ENCODE measurements at regions not wholly inside any gene's neighbourhood (a gene's known extent, or its start where the extent isn't known, plus 50 kb on each side); places are given as distances from the start of the nearest gene placed in this dataset.

DNA sequence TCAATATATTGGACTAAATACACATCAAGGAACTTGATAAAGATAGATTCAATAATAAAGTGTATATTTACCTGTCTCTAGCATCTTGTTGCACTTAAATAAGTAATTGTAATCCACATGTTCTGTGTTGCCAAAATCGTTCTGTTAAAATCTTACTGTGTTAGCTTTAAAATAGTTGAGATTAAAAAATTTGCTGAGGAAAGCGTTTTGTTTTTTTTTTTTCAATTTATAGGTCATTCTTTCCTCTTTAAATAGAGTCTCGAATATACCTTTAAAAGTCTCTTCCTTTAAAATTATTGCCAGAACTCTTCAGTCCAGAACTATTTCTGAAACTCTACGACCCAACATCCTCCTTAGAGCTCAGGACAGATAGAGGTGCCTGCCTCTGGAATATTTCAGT lies 195.6 kb upstream of the OPRM1 start:
- H2AK9ac ChIP-seq (replicated peaks; ENCODE audit: low read depth, low read length, poor library complexity): no peak overlapping the region
- no peak overlapping the region for H3K4me2 ChIP-seq (ENCODE audit: low read depth, low read length)
- H2AK5ac ChIP-seq (ENCODE audit: low read depth, low read length): no peak overlapping the region
- H3K27ac ChIP-seq (ENCODE audit: insufficient read depth, low read length): no peak overlapping the region
- no peak overlapping the region for H4K8ac ChIP-seq (ENCODE audit: low read depth in 2 of 2, low read length in 2 of 2)
- intact Hi-C loops (cut with micrococcal nuclease): no loop called here
- no peaks in the 10 kb centered on the region for H3K36me3 ChIP-seq (ENCODE audit: control insufficient read depth, insufficient read depth, low read length)
- H3K9ac ChIP-seq (ENCODE audit: low read depth, low read length): no peak overlapping the region
- no peak overlapping the region for H3K18ac ChIP-seq (ENCODE audit: low read depth, low read length)
- H2BK5ac ChIP-seq (ENCODE audit: low read depth, low read length, poor library complexity, severe bottlenecking): no peak overlapping the region
- no peak overlapping the region for H3K4ac ChIP-seq (ENCODE audit: low read depth, low read length)
- no peak for ATAC-seq (ENCODE audit: low read depth)
- no peak overlapping the region for H2BK15ac ChIP-seq (ENCODE audit: low read depth, low read length)
- no peaks in the 10 kb centered on the region for H4K20me1 ChIP-seq (ENCODE audit: insufficient read depth, low read length)
- H3K9me1 ChIP-seq (ENCODE audit: insufficient read depth, low read length): no peaks in the 10 kb centered on the region
- H2AFZ ChIP-seq (replicated peaks; ENCODE audit: low read length, poor library complexity): no peak overlapping the region
- WGBS, 2 experiments (ENCODE audit: extremely low coverage in 2 of 2, insufficient read length in 1 of 2): no CpG with 5 or more reads among the region's 4 CpGs
- no peak overlapping the region for H4K5ac ChIP-seq (ENCODE audit: low read depth, low read length)
- dilution Hi-C loops (cut with HindIII; ENCODE audit: low sequenced_read_pairs, unreplicated experiment): no loop called here
- no peaks in the 10 kb centered on the region for H3K79me1 ChIP-seq (ENCODE audit: low read depth in 1 of 2, low read length in 2 of 2)
- TF ChIP-seq RFX5 (IDR thresholded peaks at IDR 0.05; ENCODE audit: low read depth, low read length): no peak
- peak; percentile 41; the same call in 1 of the 2 replicates for TF ChIP-seq MAFK (IDR thresholded peaks at IDR 0.05; ENCODE audit: low read depth, low read length)
- POLR2A ChIA-PET (ENCODE audit: unreplicated experiment): no interaction called here
- DNase-seq: no peak
- H2BK20ac ChIP-seq (ENCODE audit: low read depth, low read length): no peak overlapping the region
- H3K56ac ChIP-seq (ENCODE audit: extremely low read depth, insufficient read depth, low read length): no peak overlapping the region
- H3K4me1 ChIP-seq (ENCODE audit: control insufficient read depth, insufficient read depth, low read length): no peaks in the 10 kb centered on the region
- no peak overlapping the region for H4K91ac ChIP-seq (ENCODE audit: insufficient read depth, low read depth, low read length)
- CTCF ChIA-PET: no interaction called here
- H3K9me3 ChIP-seq (ENCODE audit: control insufficient read depth, insufficient read depth, low read length): no peaks in the 10 kb centered on the region; the same call in 1 of the 2 replicates
- H3K14ac ChIP-seq (replicated peaks; ENCODE audit: low read depth, low read length): no peak overlapping the region
- no peak overlapping the region for H3K4me3 ChIP-seq (ENCODE audit: insufficient read depth, low read depth, low read length)
- BruUV-seq (replicated peaks): no TSS peak
- H2BK120ac ChIP-seq (ENCODE audit: low read depth, low read length): no peak overlapping the region
- H3K27me3 ChIP-seq (ENCODE audit: control insufficient read depth, insufficient read depth, low read length): no peaks in the 10 kb centered on the region
- in situ Hi-C loops (cut with MboI; ENCODE audit: low sequenced_read_pairs): no loop called here
- no peak overlapping the region for H3K23ac ChIP-seq (ENCODE audit: low read depth, low read length)
